SK-N-SH (cell line): ENCODE measurements at regions not wholly inside any gene's neighbourhood (a gene's known extent, or its start where the extent isn't known, plus 50 kb on each side); places are given as distances from the start of the nearest gene placed in this dataset.

Experiments used
- CTCF ChIA-PET: fragments of 300-600, 350-600 bp; formaldehyde crosslinking; extraction: SDS; loops from one replicate; lab custom pipeline; 2021; lab: Yijun Ruan, JAX
- POLR2A ChIA-PET: fragments of 350-600 bp; sonication (Branson Sonifier 250); formaldehyde crosslinking; extraction: SDS; loops from one replicate; lab custom pipeline; 2020; ENCODE audit warnings: antibody characterized with exemption, inconsistent platforms; lab: Yijun Ruan, JAX
- DNase-seq: peaks from one replicate; pipeline ENCODE4 v3.0.0; 2012
- H2AFZ ChIP-seq: fragments of 200-600 bp; sonication (generic); 2 replicates; pipeline ENCODE4 v1.8.1; 2016; ENCODE audit warnings: antibody characterized with exemption, mild to moderate bottlenecking, low read depth
- H3F3A ChIP-seq: fragments of 200-600 bp; sonication (generic); replicated peaks from 2 replicates; pipeline ENCODE3; 2016; ENCODE audit warnings: antibody characterized with exemption, mild to moderate bottlenecking; ENCODE audit not compliant: insufficient read depth
- H3K27ac ChIP-seq, 2 experiments: fragments of 200-500 bp in 1 of 2; fragments of 200-600 bp in 1 of 2; sonication (Bioruptor generic) in 1 of 2; sonication (generic), shearing (Covaris generic) in 1 of 2; 2 replicates each; pipeline versions ENCODE4 v1.5.1 to v1.6.1; 2014 to 2016; ENCODE audit warnings: low read depth in 2 of 2, inconsistent platforms in 1 of 2, low read length in 1 of 2, mild to moderate bottlenecking in 1 of 2, mixed read lengths in 1 of 2
- H3K27me3 ChIP-seq: fragments of 200-600 bp; sonication (generic), shearing (Covaris generic); 2 replicates; pipeline ENCODE4 v1.6.1; 2016; ENCODE audit warnings: mixed run types; ENCODE audit not compliant: insufficient read depth
- H3K36me3 ChIP-seq, 2 experiments: fragments of 200-500 bp in 1 of 2; fragments of 200-600 bp in 1 of 2; sonication (Bioruptor generic) in 1 of 2; sonication (generic) in 1 of 2; replicated peaks in 1 of 2; 2 replicates each; pipeline versions ENCODE3 to v1.5.1; 2014 to 2016; ENCODE audit warnings: low read length in 1 of 2, mild to moderate bottlenecking in 1 of 2; ENCODE audit not compliant: insufficient read depth in 2 of 2, control insufficient read depth in 1 of 2
- H3K4me1 ChIP-seq, 2 experiments: fragments of 200-500 bp in 1 of 2; fragments of 200-600 bp in 1 of 2; sonication (Bioruptor generic) in 1 of 2; sonication (generic), shearing (Covaris generic) in 1 of 2; 2 replicates each; pipeline versions ENCODE4 v1.5.1 to v1.6.1; 2014 to 2016; ENCODE audit warnings: low read depth in 1 of 2, low read length in 1 of 2, mixed run types in 1 of 2; ENCODE audit not compliant: insufficient read depth in 2 of 2, control insufficient read depth in 1 of 2
- H3K4me2 ChIP-seq: fragments of 200-600 bp; sonication (generic), shearing (Covaris generic); 2 replicates; pipeline ENCODE4 v1.6.1; 2017; ENCODE audit warnings: mixed run types
- H3K4me3 ChIP-seq, 2 experiments: fragments of 200-500 bp in 1 of 2; fragments of 200-600 bp in 1 of 2; sonication (Bioruptor generic) in 1 of 2; sonication (generic), shearing (Covaris generic) in 1 of 2; 2 replicates each; pipeline versions ENCODE4 v1.5.1 to v1.8.1; 2014 to 2016; ENCODE audit warnings: low read depth in 2 of 2, inconsistent platforms in 1 of 2, low read length in 1 of 2, mild to moderate bottlenecking in 1 of 2, mixed read lengths in 1 of 2, moderate library complexity in 1 of 2
- H3K79me2 ChIP-seq: fragments of 200-600 bp; sonication (generic); 2 replicates; pipeline ENCODE4 v1.8.1; 2017; ENCODE audit warnings: mild to moderate bottlenecking; ENCODE audit not compliant: insufficient read depth
- H3K9ac ChIP-seq: fragments of 200-600 bp; sonication (generic); 2 replicates; pipeline ENCODE4 v1.6.1; 2017; ENCODE audit warnings: mixed run types
- H3K9me2 ChIP-seq: fragments of 200-600 bp; sonication (generic); 2 replicates; pipeline ENCODE4 v1.6.1; 2017; ENCODE audit warnings: mixed run types
- H3K9me3 ChIP-seq: fragments of 200-600 bp; sonication (generic); 2 replicates; pipeline ENCODE4 v1.6.1; 2017; ENCODE audit warnings: mixed run types, mild to moderate bottlenecking, moderate library complexity
- H4K20me1 ChIP-seq: fragments of 200-600 bp; sonication (generic); 2 replicates; pipeline ENCODE4 v1.6.1; 2017; ENCODE audit warnings: mild to moderate bottlenecking, mixed run types; ENCODE audit not compliant: insufficient read depth
- EP300 ChIP-seq, 2 experiments: IDR thresholded peaks; 2 replicates each; pipeline versions ENCODE4 v1.4.0 to v1.6.1; 2012; ENCODE audit warnings: borderline replicate concordance in 1 of 2, low read depth in 1 of 2, low read length in 1 of 2
- FOXJ3 ChIP-seq: sonication (generic); formaldehyde crosslinking; IDR thresholded peaks from 2 replicates; pipeline ENCODE4 v1.5.1; 2020; ENCODE audit warnings: mild to moderate bottlenecking, missing genetic modification reagents
- GABPA ChIP-seq: IDR thresholded peaks from 2 replicates; pipeline ENCODE4 v1.4.0; 2012; ENCODE audit warnings: low read depth, mild to moderate bottlenecking
- GATA2 ChIP-seq: sonication (generic); formaldehyde crosslinking; IDR thresholded peaks from 2 replicates; pipeline ENCODE4 v1.5.0; 2020; ENCODE audit warnings: mild to moderate bottlenecking, missing genetic modification reagents
- MXI1 ChIP-seq: IDR thresholded peaks from 2 replicates; pipeline ENCODE4 v1.6.1; 2012; ENCODE audit warnings: mild to moderate bottlenecking, low read depth, low read length, improper control_type of control experiment
- NFIC ChIP-seq: IDR thresholded peaks from 2 replicates; pipeline ENCODE4 v1.4.0; 2012; ENCODE audit warnings: borderline replicate concordance
- NRF1 ChIP-seq: IDR thresholded peaks from 2 replicates; pipeline ENCODE4 v1.6.1; 2012; ENCODE audit warnings: low read depth, mild to moderate bottlenecking, low read length
- POLR2AphosphoS5 ChIP-seq: IDR thresholded peaks from 2 replicates; pipeline ENCODE4 v1.6.1; 2012; ENCODE audit warnings: low read depth, low read length
- RAD21 ChIP-seq: IDR thresholded peaks from 2 replicates; pipeline ENCODE4 v1.6.1; 2012; ENCODE audit warnings: mild to moderate bottlenecking, low read length
- RCOR1 ChIP-seq: fragments of 150-350 bp; IDR thresholded peaks from 2 replicates; pipeline ENCODE4 v1.6.1; 2017; ENCODE audit warnings: antibody characterized with exemption, low read length
- RXRA ChIP-seq: IDR thresholded peaks from 2 replicates; pipeline ENCODE4 v1.4.0; 2012; ENCODE audit warnings: low read depth, mild to moderate bottlenecking, borderline replicate concordance
- TAF1 ChIP-seq: IDR thresholded peaks from 2 replicates; pipeline ENCODE4 v1.6.1; 2012; ENCODE audit warnings: low read depth, mild to moderate bottlenecking, low read length, moderate library complexity, borderline replicate concordance
- TCF12 ChIP-seq: IDR thresholded peaks from 2 replicates; pipeline ENCODE4 v1.4.0; 2012
- WGBS: methylation state at CpG from one replicate; pipeline ENCODE4 v1.1.6; 2017; ENCODE audit warnings: low lambda C conversion rate; 5-methylcytosine and 5-hydroxymethylcytosine counted together
- TF ChIP-seq, protein P1 (sequence below): IDR thresholded peaks from 2 replicates; pipeline ENCODE4 v1.6.1; 2012; ENCODE audit warnings: mild to moderate bottlenecking, low read depth, low read length, moderate library complexity

- H3K4me2 ChIP-seq = no peak overlapping the region
Measured at GRCh38 chr22:48278620-48279460, 1516.4 kb downstream of the TBC1D22A start.

DNA sequence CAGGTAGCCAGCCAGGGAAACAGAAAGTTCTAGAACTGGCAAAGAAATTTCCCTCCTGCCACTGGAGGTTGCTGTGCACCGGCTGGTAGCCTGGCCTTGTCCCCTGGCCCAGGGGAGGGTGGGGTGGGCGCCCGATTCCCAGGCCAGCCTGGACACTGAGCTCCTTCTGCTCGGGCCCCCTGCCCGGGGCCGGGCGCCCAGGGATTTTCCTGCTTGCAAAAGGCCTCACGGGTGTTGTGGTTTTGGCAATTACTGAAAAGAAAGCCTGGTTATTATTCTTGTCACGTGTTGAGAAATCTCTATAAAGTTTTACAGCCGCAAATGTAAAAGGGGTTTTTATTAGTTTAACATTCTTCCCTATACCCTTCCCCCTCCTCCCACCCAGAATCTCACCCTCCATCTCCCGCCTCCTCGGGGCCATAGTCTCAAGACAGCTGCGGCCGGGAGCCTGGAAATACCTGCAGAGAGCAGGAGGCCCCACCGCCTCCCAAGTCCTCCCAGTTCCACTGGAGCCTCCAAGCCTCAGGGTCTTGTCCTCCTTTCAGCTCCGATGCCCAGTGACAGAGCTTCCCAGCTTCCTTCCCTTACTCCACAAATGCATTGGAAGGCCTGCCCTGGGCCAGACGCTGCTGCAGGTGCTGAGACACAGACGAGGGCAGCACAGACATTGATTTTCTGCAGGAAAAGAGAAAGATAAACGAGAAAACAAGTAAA, 1515.6 kb downstream of the TBC1D22A start:
- Histone ChIP-seq H3K27me3 (no peaks in the 10 kb centered on the region), H3K4me1 (no peaks in the 10 kb centered on the region), H3F3A (no peaks in the 10 kb centered on the region), H3K27ac (no peak overlapping the region), H2AFZ (no peak overlapping the region), H3K9me3 (no peaks in the 10 kb centered on the region), H3K9ac (no peak overlapping the region), H3K4me2 (no peak overlapping the region), H3K9me2 (no peaks in the 10 kb centered on the region), H3K4me3 (no peak overlapping the region), H4K20me1 (no peaks in the 10 kb centered on the region), H3K36me3 (no peaks in the 10 kb centered on the region), H3K79me2 (no peaks in the 10 kb centered on the region)
- no peak for DNase-seq
- ChIA-PET POLR2A (no interaction called here), CTCF (no interaction called here)
- WGBS = 24% methylated on average over 14 of the region's 19 CpGs
- TF ChIP-seq MXI1 (no peak), TAF1 (no peak), RXRA (no peak)

More at GRCh38 chr22:48278620-48279460, 1516.4 kb downstream of the TBC1D22A start:
- TF ChIP-seq RCOR1 (no peak), GABPA (no peak), POLR2AphosphoS5 (no peak), EP300 (IDR thresholded peaks at IDR 0.05; ENCODE audit: borderline replicate concordance in 1 of 2, low read depth in 1 of 2, low read length in 1 of 2) (no peak), TAF1 (no peak)
- ChIA-PET POLR2A (no interaction called here), CTCF (no interaction called here)
- Histone ChIP-seq H3K9me3 (no peaks in the 10 kb centered on the region), H3K9me2 (no peaks in the 10 kb centered on the region), H3K4me1 (no peaks in the 10 kb centered on the region), H3K27ac (no peak overlapping the region), H3K79me2 (no peaks in the 10 kb centered on the region), H3K36me3 (no peaks in the 10 kb centered on the region), H2AFZ (no peak overlapping the region), H3F3A (no peaks in the 10 kb centered on the region), H3K4me3 (no peak overlapping the region), H4K20me1 (no peaks in the 10 kb centered on the region), H3K9ac (no peak overlapping the region), H3K27me3 (no peaks in the 10 kb centered on the region)
- DNase-seq = no peak
- WGBS = 30% methylated on average over 17 of the region's 19 CpGs

GRCh38 chr22:48276994-48277867, 1514.8 kb downstream of the TBC1D22A start:
- Histone ChIP-seq H2AFZ (no peak overlapping the region), H3K36me3 (no peaks in the 10 kb centered on the region), H3K4me1 (no peaks in the 10 kb centered on the region), H3K27ac (no peak overlapping the region), H3K9me2 (no peaks in the 10 kb centered on the region), H3F3A (no peaks in the 10 kb centered on the region), H3K4me3 (no peak overlapping the region), H3K9me3 (no peaks in the 10 kb centered on the region), H3K27me3 (no peaks in the 10 kb centered on the region), H3K9ac (no peak overlapping the region), H3K79me2 (no peaks in the 10 kb centered on the region), H4K20me1 (no peaks in the 10 kb centered on the region), H3K4me2 (no peak overlapping the region)
- POLR2A ChIA-PET = no interaction called here
- CTCF ChIA-PET = no interaction called here
- 34% methylated on average over 17 of the region's 20 CpGs for WGBS
- DNase-seq = no peak
- TF ChIP-seq MXI1 (no peak), GATA2 (CRISPR knock-in tag) (no peak), EP300 (IDR thresholded peaks at IDR 0.05; ENCODE audit: borderline replicate concordance in 1 of 2, low read depth in 1 of 2, low read length in 1 of 2) (no peak), NFIC (no peak), RCOR1 (no peak), NRF1 (no peak), RAD21 (no peak), FOXJ3 (CRISPR knock-in tag) (no peak), TAF1 (no peak), TCF12 (no peak)
- TF ChIP-seq, protein P1, sequence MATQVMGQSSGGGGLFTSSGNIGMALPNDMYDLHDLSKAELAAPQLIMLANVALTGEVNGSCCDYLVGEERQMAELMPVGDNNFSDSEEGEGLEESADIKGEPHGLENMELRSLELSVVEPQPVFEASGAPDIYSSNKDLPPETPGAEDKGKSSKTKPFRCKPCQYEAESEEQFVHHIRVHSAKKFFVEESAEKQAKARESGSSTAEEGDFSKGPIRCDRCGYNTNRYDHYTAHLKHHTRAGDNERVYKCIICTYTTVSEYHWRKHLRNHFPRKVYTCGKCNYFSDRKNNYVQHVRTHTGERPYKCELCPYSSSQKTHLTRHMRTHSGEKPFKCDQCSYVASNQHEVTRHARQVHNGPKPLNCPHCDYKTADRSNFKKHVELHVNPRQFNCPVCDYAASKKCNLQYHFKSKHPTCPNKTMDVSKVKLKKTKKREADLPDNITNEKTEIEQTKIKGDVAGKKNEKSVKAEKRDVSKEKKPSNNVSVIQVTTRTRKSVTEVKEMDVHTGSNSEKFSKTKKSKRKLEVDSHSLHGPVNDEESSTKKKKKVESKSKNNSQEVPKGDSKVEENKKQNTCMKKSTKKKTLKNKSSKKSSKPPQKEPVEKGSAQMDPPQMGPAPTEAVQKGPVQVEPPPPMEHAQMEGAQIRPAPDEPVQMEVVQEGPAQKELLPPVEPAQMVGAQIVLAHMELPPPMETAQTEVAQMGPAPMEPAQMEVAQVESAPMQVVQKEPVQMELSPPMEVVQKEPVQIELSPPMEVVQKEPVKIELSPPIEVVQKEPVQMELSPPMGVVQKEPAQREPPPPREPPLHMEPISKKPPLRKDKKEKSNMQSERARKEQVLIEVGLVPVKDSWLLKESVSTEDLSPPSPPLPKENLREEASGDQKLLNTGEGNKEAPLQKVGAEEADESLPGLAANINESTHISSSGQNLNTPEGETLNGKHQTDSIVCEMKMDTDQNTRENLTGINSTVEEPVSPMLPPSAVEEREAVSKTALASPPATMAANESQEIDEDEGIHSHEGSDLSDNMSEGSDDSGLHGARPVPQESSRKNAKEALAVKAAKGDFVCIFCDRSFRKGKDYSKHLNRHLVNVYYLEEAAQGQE = no peak
